ENCODE measurements at regions not wholly inside any gene's neighbourhood (a gene's known extent, or its start where the extent isn't known, plus 50 kb on each side); places are given as distances from the start of the nearest gene placed in this dataset.

- ChIA-PET SMC1A (ENCODE audit: uncharacterized antibody, unreplicated experiment) (no interaction called here), RAD21 (ENCODE audit: unreplicated experiment) (no interaction called here), POLR2A (no interaction called here), CTCF (interaction anchor here (0.6 kb wide), 1 partner anchor 109 kb away, joined by 3 read pairs; no protein-coding TSS in a partner anchor)
- ATAC-seq (no peak), FAIRE-seq (no peak), DNase-seq (ENCODE audit: low read depth, low spot score) (no peak)
- no peaks in the 10 kb centered on the region for H3K79me2 ChIP-seq (ENCODE audit: control insufficient read depth, insufficient read depth, low read length)
- no peaks in the 10 kb centered on the region for H4K20me1 ChIP-seq (ENCODE audit: control insufficient read depth, insufficient read depth)
- in situ Hi-C loops (cut with MboI) (no loop called here), intact Hi-C loops (cut with micrococcal nuclease; ENCODE audit: unreplicated experiment) (no loop called here)
- no TSS peak for BruUV-seq (replicated peaks)
- H3K4me3 ChIP-seq, result no peak overlapping the region
- 0% methylated on average over 1 of the region's 1 CpG for WGBS (ENCODE audit: insufficient coverage, insufficient replicate concordance, low lambda C conversion rate, missing lambda C conversion rate)
- H3K9me3 ChIP-seq (replicated peaks; ENCODE audit: control insufficient read depth, insufficient read depth, low read length), result no peaks in the 10 kb centered on the region; the same call in 2 of the 3 replicates
- no peak overlapping the region for H3K27ac ChIP-seq (ENCODE audit: control insufficient read depth, insufficient read depth)
- H3K36me3 ChIP-seq (ENCODE audit: control insufficient read depth in 2 of 2, insufficient read depth in 2 of 2, low read length in 1 of 2), result no peaks in the 10 kb centered on the region
- H3K4me1 ChIP-seq (ENCODE audit: control insufficient read depth, insufficient read depth, low read length), result no peaks in the 10 kb centered on the region
- no peaks in the 10 kb centered on the region for H3K27me3 ChIP-seq (replicated peaks in 1 of 2; ENCODE audit: control insufficient read depth in 2 of 2, insufficient read depth in 2 of 2, low read length in 1 of 2)
- no peak overlapping the region for H3K4me2 ChIP-seq (ENCODE audit: control insufficient read depth, insufficient read depth)
- no peak overlapping the region for H3K9ac ChIP-seq (ENCODE audit: control insufficient read depth, insufficient read depth, low read length)
- TF ChIP-seq RELB (IDR thresholded peaks at IDR 0.05; ENCODE audit: low read depth), result no peak
- no peak for TF ChIP-seq PBX3 (IDR thresholded peaks at IDR 0.05; ENCODE audit: insufficient replicate concordance, low read depth, low read length)
- TF ChIP-seq DPF2 (IDR thresholded peaks at IDR 0.05), result no peak
- no peak for TF ChIP-seq SP1 (IDR thresholded peaks at IDR 0.05; ENCODE audit: low read depth, low read length)
- TF ChIP-seq SMAD5 (IDR thresholded peaks at IDR 0.05; ENCODE audit: low read depth), result no peak
- no peak for TF ChIP-seq PRDM15 (CRISPR knock-in tag; IDR thresholded peaks at IDR 0.05)
- H2AFZ ChIP-seq (ENCODE audit: control insufficient read depth, low read depth, low read length), result no peak overlapping the region
These were observed 176.4 kb upstream of the ERCC4 start for GRCh38 chr16:13743571-13743970.
